ENCODE measurements at regions not wholly inside any gene's neighbourhood (a gene's known extent, or its start where the extent isn't known, plus 50 kb on each side); places are given as distances from the start of the nearest gene placed in this dataset.

DNA sequence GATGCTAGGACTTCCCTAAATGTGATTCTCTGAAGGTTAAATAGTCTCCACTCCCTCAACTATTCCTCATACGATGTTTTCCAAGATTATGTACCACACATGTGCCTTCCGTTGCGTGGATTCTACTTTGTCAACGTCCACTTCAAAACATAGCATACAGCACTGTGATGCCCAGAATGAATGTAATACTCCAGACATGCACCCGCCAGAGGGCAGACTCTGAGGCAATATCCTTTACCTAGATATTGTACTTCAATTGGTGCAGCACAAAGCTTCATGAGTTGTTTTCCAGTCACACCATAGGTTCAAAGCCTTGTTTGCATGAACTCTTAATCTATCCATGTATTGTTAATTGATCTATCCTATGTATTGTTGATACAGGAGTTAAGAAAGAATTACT lies 201.0 kb upstream of the NABP1 start:
- Histone ChIP-seq H3K4me3 (replicated peaks in 1 of 4; ENCODE audit: control extremely low read depth in 1 of 4, insufficient read depth in 1 of 4, low read depth in 3 of 4, low read length in 4 of 4) (no peak overlapping the region), H3K9me3 (ENCODE audit: control insufficient read depth, insufficient read depth, low read depth, low read length) (no peaks in the 10 kb centered on the region), H2AFZ (ENCODE audit: low read length) (no peak overlapping the region), H4K20me1 (ENCODE audit: control insufficient read depth, extremely low read depth, insufficient read depth, low read length) (no peaks in the 10 kb centered on the region), H3K4me1 (ENCODE audit: control insufficient read depth, extremely low read depth, insufficient read depth, low read length) (no peaks in the 10 kb centered on the region), H3K27ac (ENCODE audit: insufficient read depth, low read length) (no peak overlapping the region), H3K36me3 (ENCODE audit: control insufficient read depth, insufficient read depth, low read length) (no peaks in the 10 kb centered on the region), H3K9ac (ENCODE audit: insufficient read depth, low read length) (no peak overlapping the region), H3K4me2 (ENCODE audit: extremely low read depth, insufficient read depth, low read length) (no peak overlapping the region), H3K27me3 (ENCODE audit: control insufficient read depth, insufficient read depth, low read length) (no peaks in the 10 kb centered on the region), H3K79me2 (ENCODE audit: control insufficient read depth, insufficient read depth, low read length) (no peaks in the 10 kb centered on the region)
- no peak for DNase-seq (ENCODE audit: low read depth in 2 of 2)
- TF ChIP-seq EZH2 (IDR thresholded peaks at IDR 0.05; ENCODE audit: low read length, missing control alignments) = no peak
- TF ChIP-seq, protein P1, sequence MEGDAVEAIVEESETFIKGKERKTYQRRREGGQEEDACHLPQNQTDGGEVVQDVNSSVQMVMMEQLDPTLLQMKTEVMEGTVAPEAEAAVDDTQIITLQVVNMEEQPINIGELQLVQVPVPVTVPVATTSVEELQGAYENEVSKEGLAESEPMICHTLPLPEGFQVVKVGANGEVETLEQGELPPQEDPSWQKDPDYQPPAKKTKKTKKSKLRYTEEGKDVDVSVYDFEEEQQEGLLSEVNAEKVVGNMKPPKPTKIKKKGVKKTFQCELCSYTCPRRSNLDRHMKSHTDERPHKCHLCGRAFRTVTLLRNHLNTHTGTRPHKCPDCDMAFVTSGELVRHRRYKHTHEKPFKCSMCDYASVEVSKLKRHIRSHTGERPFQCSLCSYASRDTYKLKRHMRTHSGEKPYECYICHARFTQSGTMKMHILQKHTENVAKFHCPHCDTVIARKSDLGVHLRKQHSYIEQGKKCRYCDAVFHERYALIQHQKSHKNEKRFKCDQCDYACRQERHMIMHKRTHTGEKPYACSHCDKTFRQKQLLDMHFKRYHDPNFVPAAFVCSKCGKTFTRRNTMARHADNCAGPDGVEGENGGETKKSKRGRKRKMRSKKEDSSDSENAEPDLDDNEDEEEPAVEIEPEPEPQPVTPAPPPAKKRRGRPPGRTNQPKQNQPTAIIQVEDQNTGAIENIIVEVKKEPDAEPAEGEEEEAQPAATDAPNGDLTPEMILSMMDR (conservative IDR thresholded peaks at IDR 0.05 in 1 of 2, IDR thresholded peaks at IDR 0.05 in 1 of 2; ENCODE audit: low read depth in 1 of 2, low read length in 2 of 2) = no peak

DNA sequence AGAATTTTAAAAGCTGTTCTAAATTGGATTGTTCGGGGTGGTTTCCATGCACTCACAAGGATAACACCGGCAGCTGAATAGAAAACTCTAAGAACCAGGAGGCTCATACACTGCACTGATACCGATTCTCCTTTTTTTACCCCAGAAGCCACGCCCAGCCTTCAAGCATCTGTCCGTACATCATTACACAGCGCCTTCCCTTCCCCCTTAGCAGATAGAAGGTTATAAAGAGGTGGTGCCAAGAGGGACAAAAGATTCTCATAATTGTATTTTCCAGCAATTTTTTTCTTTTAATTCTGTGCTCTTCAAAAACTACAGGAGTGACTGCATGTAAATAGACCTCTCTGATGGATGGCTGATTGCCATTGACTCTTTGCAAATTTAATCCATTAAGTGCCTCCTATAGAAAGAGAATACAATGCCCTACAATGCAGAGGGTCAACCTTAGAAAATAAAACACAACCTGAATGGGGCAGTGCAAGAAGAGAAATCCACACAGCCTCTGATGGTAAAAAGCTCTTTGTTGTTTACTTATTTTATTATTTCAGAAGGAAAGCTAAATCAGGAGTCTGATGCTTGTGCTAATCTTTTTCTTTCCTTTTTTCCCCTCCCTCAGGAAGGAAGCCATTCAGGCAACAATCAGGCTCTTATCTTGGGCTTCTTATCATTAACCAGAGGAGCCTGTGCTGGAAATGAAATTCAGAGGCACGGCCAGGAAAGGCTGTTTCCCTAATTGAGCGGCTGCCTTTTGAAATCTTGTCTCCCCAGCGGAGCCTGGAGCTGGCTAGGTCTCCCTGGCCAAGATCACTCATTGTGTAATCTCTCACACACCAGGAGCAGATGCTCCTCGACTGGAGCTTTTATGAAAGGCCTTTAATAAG lies 198.9 kb upstream of the NABP1 start:
- peak; percentile 57 to 78 for DNase-seq (ENCODE audit: low read depth in 2 of 2)
- Histone ChIP-seq H3K9me3 (ENCODE audit: control insufficient read depth, insufficient read depth, low read depth, low read length) (no peaks in the 10 kb centered on the region), H3K36me3 (ENCODE audit: control insufficient read depth, insufficient read depth, low read length) (no peaks in the 10 kb centered on the region), H2AFZ (ENCODE audit: low read length) (no peak overlapping the region), H4K20me1 (ENCODE audit: control insufficient read depth, extremely low read depth, insufficient read depth, low read length) (no peaks in the 10 kb centered on the region), H3K4me2 (ENCODE audit: extremely low read depth, insufficient read depth, low read length) (no peak overlapping the region), H3K4me1 (ENCODE audit: control insufficient read depth, extremely low read depth, insufficient read depth, low read length) (no peaks in the 10 kb centered on the region), H3K27ac (ENCODE audit: insufficient read depth, low read length) (no peak overlapping the region), H3K9ac (ENCODE audit: insufficient read depth, low read length) (no peak overlapping the region), H3K4me3 (replicated peaks in 1 of 4; ENCODE audit: control extremely low read depth in 1 of 4, insufficient read depth in 1 of 4, low read depth in 3 of 4, low read length in 4 of 4) (no peak overlapping the region), H3K27me3 (ENCODE audit: control insufficient read depth, insufficient read depth, low read length) (no peaks in the 10 kb centered on the region), H3K79me2 (ENCODE audit: control insufficient read depth, insufficient read depth, low read length) (no peaks in the 10 kb centered on the region)
- TF ChIP-seq, protein P1 (conservative IDR thresholded peaks at IDR 0.05 in 1 of 2, IDR thresholded peaks at IDR 0.05 in 1 of 2; ENCODE audit: low read depth in 1 of 2, low read length in 2 of 2) = no peak
- no peak for TF ChIP-seq EZH2 (IDR thresholded peaks at IDR 0.05; ENCODE audit: low read length, missing control alignments)

DNA sequence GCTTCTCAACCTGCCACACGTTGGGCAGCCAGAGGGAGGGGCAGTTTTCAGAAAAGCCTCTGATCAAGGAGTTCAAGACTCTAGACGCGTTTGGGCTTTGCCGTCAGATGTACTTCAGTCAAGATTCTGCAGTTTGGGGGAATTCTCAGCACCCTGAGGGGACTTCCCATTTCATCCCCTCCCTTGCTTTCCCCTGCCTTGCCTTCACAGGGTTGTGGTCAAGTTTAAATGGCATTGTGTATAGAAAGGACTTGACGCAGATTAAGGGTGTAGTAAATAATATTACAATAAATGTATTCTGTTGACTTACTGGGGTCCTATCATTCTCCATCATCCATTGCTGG lies 198.3 kb upstream of the NABP1 start:
- Histone ChIP-seq H3K9me3 (ENCODE audit: control insufficient read depth, insufficient read depth, low read depth, low read length) (no peaks in the 10 kb centered on the region), H3K4me2 (ENCODE audit: extremely low read depth, insufficient read depth, low read length) (no peak overlapping the region), H2AFZ (ENCODE audit: low read length) (no peak overlapping the region), H4K20me1 (ENCODE audit: control insufficient read depth, extremely low read depth, insufficient read depth, low read length) (no peaks in the 10 kb centered on the region), H3K4me3 (replicated peaks in 1 of 4; ENCODE audit: control extremely low read depth in 1 of 4, insufficient read depth in 1 of 4, low read depth in 3 of 4, low read length in 4 of 4) (no peak overlapping the region), H3K9ac (ENCODE audit: insufficient read depth, low read length) (no peak overlapping the region), H3K36me3 (ENCODE audit: control insufficient read depth, insufficient read depth, low read length) (no peaks in the 10 kb centered on the region), H3K27ac (ENCODE audit: insufficient read depth, low read length) (no peak overlapping the region), H3K4me1 (ENCODE audit: control insufficient read depth, extremely low read depth, insufficient read depth, low read length) (no peaks in the 10 kb centered on the region), H3K27me3 (ENCODE audit: control insufficient read depth, insufficient read depth, low read length) (no peaks in the 10 kb centered on the region), H3K79me2 (ENCODE audit: control insufficient read depth, insufficient read depth, low read length) (no peaks in the 10 kb centered on the region)
- TF ChIP-seq, protein P1 (conservative IDR thresholded peaks at IDR 0.05 in 1 of 2, IDR thresholded peaks at IDR 0.05 in 1 of 2; ENCODE audit: low read depth in 1 of 2, low read length in 2 of 2) = no peak
- TF ChIP-seq EZH2 (IDR thresholded peaks at IDR 0.05; ENCODE audit: low read length, missing control alignments) = no peak
- DNase-seq (ENCODE audit: low read depth in 2 of 2) = no peak
